NCI-H82 (cell line): ENCODE measurements at regions not wholly inside any gene's neighbourhood (a gene's known extent, or its start where the extent isn't known, plus 50 kb on each side); places are given as distances from the start of the nearest gene placed in this dataset.

Experiments
- DNase-seq: peaks from one replicate; lab custom pipeline; 2025; lab: John Stamatoyannopoulos, UW

DNA sequence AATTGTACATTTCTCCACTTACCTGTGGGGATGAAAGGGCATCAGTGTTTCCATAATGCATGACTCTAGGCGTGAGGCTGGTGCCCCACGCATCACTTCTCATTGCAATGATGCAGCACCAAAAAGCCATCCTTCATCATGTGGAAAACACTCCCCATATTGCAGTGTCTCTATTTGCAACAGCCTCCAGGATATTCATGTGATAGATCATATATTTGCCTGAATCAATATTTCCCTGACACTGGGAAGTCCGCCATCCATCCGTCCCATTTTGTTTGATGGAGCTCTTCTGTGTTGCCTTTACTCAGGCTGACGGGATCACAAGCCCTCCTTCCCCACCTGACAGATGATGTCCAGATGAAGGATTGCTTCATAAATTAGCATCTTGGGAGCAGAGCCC is 74.5 kb upstream of the CAMK1G start:
- DNase-seq, result no peak

DNA sequence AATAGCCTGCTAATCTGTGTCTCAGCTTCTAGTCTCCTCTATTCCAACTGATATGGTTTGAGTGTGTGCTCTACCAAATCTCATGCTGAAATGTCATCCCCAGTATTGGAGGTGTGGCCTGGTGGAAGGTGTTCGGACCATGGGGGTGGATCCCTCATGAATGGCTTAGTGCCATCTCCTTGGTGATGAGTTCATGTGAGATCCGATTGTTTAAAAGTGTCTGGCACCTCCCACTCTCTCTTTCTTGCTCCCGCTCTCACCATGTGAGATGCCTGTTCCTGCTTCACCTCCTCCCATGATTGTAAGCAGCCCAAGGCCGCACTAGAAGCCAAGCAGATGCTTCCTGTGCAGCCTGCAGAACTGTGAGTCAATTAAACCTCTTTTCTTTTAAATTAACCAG is 73.5 kb upstream of the CAMK1G start:
- no peak for DNase-seq

DNA sequence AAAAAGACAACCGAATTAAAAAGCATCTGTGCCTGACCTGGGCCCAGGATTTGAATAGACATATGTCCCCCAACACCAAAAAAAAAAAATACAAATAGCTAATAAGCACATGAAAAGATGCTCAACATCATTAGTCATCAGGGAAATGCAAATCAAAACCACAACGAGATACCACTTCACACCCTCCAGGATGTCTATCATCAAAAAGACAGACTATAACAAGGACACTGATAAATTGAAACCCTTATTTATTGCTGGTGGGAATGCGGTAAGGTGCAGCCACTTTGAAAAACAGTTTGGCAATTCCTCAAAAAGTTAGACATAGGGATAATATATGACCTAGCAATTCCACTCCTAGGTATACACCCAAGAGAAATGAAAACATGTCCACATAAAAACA is 72.3 kb upstream of the CAMK1G start:
- DNase-seq, result no peak

DNA sequence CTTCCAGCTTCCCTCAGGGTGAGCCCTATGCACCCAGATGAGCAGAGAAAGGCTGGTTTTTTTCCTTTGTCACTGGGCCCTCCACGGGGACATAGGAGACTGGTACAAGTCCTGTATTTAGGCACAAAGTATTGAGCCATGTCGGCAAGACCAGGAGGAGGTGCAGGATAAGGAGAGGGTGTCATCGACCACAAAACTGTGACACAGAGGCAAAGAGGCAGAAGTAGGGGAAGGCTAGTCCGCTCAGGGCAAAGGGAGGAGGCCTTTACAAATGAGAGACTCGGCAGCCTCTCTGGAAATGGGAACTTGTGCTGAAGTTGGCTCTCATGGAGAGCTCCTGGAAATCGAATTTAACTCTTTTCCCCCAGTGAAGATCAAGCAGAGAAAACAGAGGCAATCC is 70.7 kb upstream of the CAMK1G start:
- DNase-seq, result no peak

DNA sequence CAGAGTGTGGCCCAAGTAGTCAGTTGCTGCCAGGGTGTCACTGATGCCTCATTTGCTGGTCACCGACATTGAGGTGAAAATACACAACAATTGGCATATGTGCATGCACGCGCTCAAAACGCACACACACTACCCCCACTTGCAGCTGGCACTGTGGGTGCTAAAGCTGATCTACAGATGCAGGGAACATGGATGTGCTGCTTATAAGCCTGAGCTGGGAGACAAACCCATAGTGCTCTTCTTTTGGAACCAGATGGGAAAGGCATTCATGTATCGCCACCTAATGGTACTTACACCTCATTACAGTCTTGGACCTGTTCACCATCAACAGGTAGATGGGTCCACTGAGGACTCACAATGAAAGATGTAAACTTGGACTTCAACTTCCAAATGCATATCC is 70.3 kb upstream of the CAMK1G start:
- peak; percentile 89 for DNase-seq

DNA sequence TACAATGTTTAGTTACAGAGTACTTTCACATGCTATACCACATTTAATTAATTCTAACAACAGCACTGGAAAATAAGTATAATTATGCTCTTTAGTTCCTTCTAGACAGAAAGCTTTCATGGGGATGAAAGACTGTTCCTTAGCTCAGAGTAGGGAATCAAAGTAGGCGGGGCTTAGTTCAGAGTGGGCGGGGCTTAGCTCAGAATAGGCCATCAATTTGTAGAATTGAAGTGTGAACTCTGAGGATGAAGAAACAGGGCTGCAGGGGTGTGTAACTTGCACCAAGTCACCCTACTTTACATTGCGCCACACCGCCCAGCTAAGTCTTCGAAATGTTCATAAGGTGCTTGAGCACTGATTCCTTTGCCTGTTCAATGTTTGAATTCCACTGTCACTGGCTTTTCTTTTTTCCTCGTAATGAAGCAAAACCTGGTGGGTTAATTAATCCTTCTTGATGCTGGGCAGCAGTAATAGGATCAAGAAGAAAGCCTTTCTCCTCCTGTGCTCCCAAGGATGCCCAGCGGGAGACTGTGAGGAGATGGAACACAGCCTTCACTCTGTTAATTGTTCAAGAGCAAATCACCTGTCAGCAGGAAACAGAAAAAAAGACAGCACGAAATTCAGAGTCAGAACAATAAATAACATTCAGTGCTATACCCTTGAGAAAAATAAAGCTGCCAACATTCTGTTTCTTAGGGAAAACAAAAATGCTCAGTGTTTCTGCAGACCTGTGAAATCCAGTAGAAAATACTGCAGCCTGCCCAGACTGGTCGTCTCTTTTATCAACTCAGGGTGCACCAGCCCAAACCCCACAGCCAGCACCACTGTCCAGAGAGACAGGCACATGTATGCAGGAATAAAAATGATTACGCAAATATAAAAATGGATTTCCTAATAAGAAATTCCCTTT is 66.5 kb upstream of the CAMK1G start:
- peak; percentile 78 for DNase-seq

DNA sequence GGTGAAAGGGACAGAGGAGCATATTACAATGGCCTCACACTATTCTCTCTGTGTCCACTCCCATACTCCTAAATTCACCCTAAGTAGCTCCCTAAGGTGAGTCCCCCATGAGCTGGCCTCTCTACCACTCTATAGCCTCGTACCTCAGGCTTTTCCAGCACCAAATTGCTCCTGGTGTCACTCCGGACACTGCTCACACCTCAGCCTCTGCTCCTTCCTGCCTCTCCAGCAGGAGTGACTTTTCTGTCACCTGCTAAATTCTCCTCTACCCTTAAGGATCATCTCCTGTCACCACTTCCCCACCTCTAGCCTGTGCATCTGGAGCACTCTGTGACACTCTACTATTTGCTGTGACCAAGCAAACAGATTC is 65.8 kb upstream of the CAMK1G start:
- no peak for DNase-seq

DNA sequence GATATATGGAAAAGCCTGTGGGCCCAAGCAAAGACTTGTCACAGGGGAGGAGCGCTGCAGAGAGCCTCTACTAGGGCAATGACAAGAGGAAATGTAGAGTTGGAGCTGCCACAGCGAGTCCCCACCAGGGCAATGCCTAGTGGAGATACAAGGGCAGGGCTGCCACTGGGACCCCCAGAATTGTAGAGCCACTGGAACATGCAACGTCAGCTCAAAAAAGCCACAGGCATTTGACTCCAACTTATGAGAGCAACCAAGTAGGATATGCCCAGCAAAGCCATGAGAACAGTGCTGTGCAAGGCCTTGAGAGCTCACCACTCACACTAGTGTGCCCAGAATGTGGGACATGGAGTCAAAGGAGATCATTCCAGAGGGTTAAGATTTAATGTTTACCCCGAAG is 63.7 kb upstream of the CAMK1G start:
- no peak for DNase-seq

DNA sequence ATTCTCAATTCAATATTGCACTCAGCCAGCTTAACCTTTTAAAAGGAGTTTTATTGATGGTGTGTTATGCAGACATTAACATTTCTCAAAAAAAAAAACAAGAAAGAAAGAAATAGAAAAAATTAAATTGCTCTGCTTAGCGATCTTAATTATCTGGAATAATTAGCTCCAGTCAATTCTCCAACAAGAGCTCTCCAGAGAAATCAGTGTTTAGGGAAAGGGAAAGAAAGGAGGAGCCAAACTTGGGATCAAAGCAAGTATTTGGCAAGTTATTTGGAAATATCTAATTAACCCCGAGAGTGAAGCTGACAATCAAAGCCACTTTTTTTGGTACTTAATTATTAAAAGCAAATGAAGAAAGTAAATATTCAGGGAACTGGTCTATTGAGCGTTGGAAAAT is 60.7 kb upstream of the CAMK1G start:
- DNase-seq, result no peak

DNA sequence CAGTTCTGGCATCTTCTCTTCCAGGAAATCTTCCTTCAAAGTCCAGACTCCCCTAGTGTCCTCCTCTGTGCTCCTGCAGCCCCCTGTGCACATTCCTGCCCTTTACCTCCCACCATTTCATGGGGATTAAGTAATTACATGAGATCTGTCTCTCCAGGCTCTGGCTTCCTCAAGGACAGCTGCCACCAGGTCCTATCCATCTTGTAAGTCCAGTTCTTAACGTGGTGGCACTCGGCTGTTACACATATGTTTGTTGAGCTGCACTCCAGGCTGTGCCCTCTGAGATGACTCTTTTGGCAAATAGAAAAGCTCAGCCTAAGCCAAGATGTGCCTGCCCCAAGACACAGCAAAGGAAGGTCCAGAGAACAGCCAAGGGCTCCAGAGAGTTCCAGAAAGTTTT is 57.4 kb upstream of the CAMK1G start:
- peak; percentile 85 for DNase-seq

DNA sequence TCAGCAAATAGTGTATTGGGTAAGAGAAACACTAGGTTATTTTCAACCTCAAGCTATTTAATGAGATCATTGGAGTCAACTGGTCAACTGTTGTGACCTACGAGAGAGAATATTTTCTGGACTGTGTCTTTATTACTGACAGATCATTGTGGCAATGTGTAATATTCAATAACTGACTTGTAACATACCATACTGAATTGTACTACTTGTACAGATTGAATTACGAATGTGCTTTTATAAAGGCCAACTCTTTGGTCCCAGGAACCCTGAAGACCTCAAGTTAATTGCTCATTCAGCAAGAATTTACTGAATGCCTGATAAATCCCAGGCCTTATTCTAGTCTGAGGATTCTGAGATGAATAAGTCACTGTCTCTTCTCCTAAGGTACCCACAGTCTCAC is 56.1 kb upstream of the CAMK1G start:
- no peak for DNase-seq

DNA sequence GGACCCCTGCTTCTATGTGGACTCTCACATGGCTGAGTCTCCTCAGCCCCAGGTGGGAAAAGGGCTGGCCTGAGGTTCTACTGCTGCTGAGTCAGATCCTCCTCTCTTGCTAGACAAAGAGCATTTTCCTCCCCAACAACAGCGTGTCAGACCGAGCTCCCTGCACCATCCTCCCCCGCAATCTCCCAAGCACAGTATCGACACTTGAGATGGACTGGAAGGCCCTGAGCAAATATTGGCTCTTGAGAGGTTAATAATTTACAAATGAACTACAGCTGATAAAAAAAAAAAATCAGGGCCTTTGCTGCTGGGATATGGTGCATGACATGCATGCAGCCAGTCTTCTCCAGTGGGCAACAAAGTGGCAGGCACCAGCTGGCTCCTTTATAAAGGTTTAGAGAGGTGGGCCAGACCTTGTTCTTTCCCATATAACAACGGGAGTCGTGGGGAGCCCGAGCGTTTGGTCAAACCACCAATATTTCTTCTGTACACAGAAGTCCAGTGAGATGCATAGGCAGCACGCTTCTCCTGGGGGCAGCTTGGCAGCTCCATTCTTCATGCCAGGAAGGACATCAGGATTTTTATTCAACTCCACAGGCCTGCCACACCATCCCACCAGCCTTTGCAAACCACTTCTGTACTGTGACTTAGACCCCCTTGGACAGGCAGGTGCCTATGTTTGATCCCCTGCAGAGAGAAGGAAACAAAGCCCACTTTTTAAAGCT is 55.4 kb upstream of the CAMK1G start:
- no peak for DNase-seq

DNA sequence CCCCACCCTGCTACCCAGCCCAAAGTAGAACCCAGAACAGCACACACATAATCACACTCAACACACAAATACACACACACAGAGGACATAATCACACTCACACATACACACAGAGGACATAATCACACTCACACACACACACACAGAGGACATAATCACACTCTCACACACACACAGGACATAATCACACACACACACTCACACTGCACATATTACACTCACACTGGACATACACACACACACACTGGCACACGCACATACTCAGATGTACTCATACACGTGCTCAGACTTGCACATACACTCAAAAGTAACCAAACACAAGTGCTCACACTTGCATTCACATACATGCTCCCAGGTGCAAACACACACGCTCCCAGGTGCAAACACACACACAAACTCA is 54.3 kb upstream of the CAMK1G start:
- DNase-seq, result no peak

DNA sequence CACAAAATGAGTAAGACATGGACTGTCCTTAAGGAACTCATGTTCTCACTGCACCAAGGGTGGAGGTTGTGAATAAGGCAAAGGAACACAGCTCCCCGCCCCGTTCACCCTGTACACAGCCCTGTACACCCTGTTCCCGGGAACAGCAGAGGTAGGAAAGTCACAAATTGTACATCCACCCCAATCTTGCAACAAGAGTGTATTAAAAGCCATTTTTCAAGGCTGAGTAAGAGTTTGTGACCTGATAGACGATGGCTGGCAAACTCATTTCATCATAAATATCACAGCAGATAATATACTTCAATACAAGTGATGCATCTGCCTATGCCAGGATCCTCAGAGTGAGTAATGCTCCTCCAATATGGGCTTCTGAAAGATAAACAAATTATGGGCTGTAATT is 52.5 kb upstream of the CAMK1G start:
- no peak for DNase-seq

DNA sequence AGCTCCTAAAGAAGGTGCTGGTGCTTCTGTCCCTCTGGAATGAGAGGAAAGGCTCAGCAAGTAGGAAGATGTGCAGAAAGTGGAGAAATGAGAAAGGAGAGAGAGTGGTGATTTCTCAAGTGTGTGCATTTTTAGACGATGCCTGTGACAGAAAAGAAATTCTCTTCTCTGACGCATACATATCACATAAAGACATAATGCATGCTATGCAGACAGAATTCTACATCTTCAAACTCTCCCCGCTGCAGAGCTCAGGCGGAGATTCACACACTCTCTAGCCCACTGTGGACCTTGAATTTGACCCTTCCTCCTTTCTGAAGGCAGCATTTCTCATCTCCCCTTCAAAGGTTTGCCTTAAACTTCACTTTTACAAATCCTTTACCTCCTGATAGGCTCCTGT is 52.0 kb upstream of the CAMK1G start:
- no peak for DNase-seq
